NCI-H146 treated with DMSO at 0.1 percent for 48 hours (cell line): ENCODE measurements at regions not wholly inside any gene's neighbourhood (a gene's known extent, or its start where the extent isn't known, plus 50 kb on each side); places are given as distances from the start of the nearest gene placed in this dataset.

Experiments
- DNase-seq: peaks from one replicate; lab custom pipeline; 2025; ENCODE audit not compliant: unreplicated experiment; lab: John Stamatoyannopoulos, UW

GRCh38 chr15:29382862-29383261, 113.2 kb upstream of the NSMCE3 start:
- DNase-seq = no peak

- no peak for DNase-seq
Observed at GRCh38 chr15:29380466-29380865, 110.8 kb upstream of the NSMCE3 start.

- no peak for DNase-seq
Observed at GRCh38 chr15:29379647-29380046, 110.0 kb upstream of the NSMCE3 start.

GRCh38 chr15:29377161-29377560, 107.5 kb upstream of the NSMCE3 start:
- no peak for DNase-seq

- no peak for DNase-seq
Observed at GRCh38 chr15:29376590-29376989, 107.0 kb upstream of the NSMCE3 start.

GRCh38 chr15:29369261-29369660, 99.6 kb upstream of the NSMCE3 start:
- DNase-seq = no peak

GRCh38 chr15:29364426-29365078, 94.9 kb upstream of the NSMCE3 start:
- DNase-seq = no peak

GRCh38 chr15:29361560-29361959, 91.9 kb upstream of the NSMCE3 start:
- DNase-seq = no peak

- no peak for DNase-seq
Observed at GRCh38 chr15:29360152-29360551, 90.5 kb upstream of the NSMCE3 start.

GRCh38 chr15:29356786-29357185, 87.2 kb upstream of the NSMCE3 start:
- DNase-seq = no peak

- DNase-seq = no peak
Observed at GRCh38 chr15:29355477-29355876, 85.9 kb upstream of the NSMCE3 start.

GRCh38 chr15:29352402-29352801, 82.8 kb upstream of the NSMCE3 start:
- no peak for DNase-seq

- no peak for DNase-seq
Observed at GRCh38 chr15:29349196-29349595, 79.6 kb upstream of the NSMCE3 start.

GRCh38 chr15:29348336-29348914, 78.8 kb upstream of the NSMCE3 start:
- no peak for DNase-seq

GRCh38 chr15:29346998-29347397, 77.4 kb upstream of the NSMCE3 start:
- no peak for DNase-seq

GRCh38 chr15:29345549-29346525, 76.2 kb upstream of the NSMCE3 start:
- DNase-seq = no peak

GRCh38 chr15:29344474-29344873, 74.9 kb upstream of the NSMCE3 start:
- DNase-seq = no peak

GRCh38 chr15:29343229-29343628, 73.6 kb upstream of the NSMCE3 start:
- DNase-seq = no peak

- no peak for DNase-seq
Observed at GRCh38 chr15:29342201-29342600, 72.6 kb upstream of the NSMCE3 start.

GRCh38 chr15:29337156-29337959, 67.7 kb upstream of the NSMCE3 start:
- no peak for DNase-seq

- no peak for DNase-seq
Observed at GRCh38 chr15:29334544-29334943, 64.9 kb upstream of the NSMCE3 start.
